CD4-positive, alpha-beta T cell treated with Interleukin-1 beta for 1 hour (primary cell): ENCODE measurements at regions not wholly inside any gene's neighbourhood (a gene's known extent, or its start where the extent isn't known, plus 50 kb on each side); places are given as distances from the start of the nearest gene placed in this dataset.

Source experiments
- DNase-seq, 2 donors: peaks; one replicate each; pipeline ENCODE4 v3.0.0-alpha.2; 2020 to 2022

GRCh38 chr18:40388121-40388520, 1566.9 kb upstream of the PIK3C3 start:
- no peak for DNase-seq

GRCh38 chr18:40387130-40387787, 1567.8 kb upstream of the PIK3C3 start:
- DNase-seq, result no peak

- DNase-seq, result no peak
Measured at GRCh38 chr18:40382197-40382596, 1572.8 kb upstream of the PIK3C3 start.

- no peak for DNase-seq
Measured at GRCh38 chr18:40380686-40381439, 1574.2 kb upstream of the PIK3C3 start.

GRCh38 chr18:40375837-40376236, 1579.2 kb upstream of the PIK3C3 start:
- no peak for DNase-seq

GRCh38 chr18:40371673-40372072, 1583.4 kb upstream of the PIK3C3 start:
- no peak for DNase-seq

GRCh38 chr18:40367576-40367975, 1587.5 kb upstream of the PIK3C3 start:
- no peak for DNase-seq

- DNase-seq, result no peak
Measured at GRCh38 chr18:40366521-40366920, 1588.5 kb upstream of the PIK3C3 start.

- no peak for DNase-seq
Measured at GRCh38 chr18:40365526-40365925, 1589.5 kb upstream of the PIK3C3 start.

- DNase-seq, result no peak
Measured at GRCh38 chr18:40360558-40360957, 1594.5 kb upstream of the PIK3C3 start.

GRCh38 chr18:40357536-40357935, 1597.5 kb upstream of the PIK3C3 start:
- no peak for DNase-seq

- no peak for DNase-seq
Measured at GRCh38 chr18:40356168-40356567, 1598.9 kb upstream of the PIK3C3 start.

- DNase-seq, result no peak
Measured at GRCh38 chr18:40355726-40356125, 1599.3 kb upstream of the PIK3C3 start.

GRCh38 chr18:40348196-40348595, 1606.8 kb upstream of the PIK3C3 start:
- DNase-seq, result no peak

- DNase-seq, result no peak
Measured at GRCh38 chr18:40347261-40347660, 1607.8 kb upstream of the PIK3C3 start.

GRCh38 chr18:40346146-40346545, 1608.9 kb upstream of the PIK3C3 start:
- no peak for DNase-seq

GRCh38 chr18:40341701-40342100, 1613.3 kb upstream of the PIK3C3 start:
- no peak for DNase-seq

GRCh38 chr18:40338284-40338683, 1616.8 kb upstream of the PIK3C3 start:
- no peak for DNase-seq

- DNase-seq, result no peak
Measured at GRCh38 chr18:40326985-40327384, 1628.0 kb upstream of the PIK3C3 start.

GRCh38 chr18:40325988-40326387, 1629.0 kb upstream of the PIK3C3 start:
- no peak for DNase-seq

- no peak for DNase-seq
Measured at GRCh38 chr18:40314199-40314598, 1640.8 kb upstream of the PIK3C3 start.

GRCh38 chr18:40313030-40313642, 1641.9 kb upstream of the PIK3C3 start:
- no peak for DNase-seq

GRCh38 chr18:40307627-40308026, 1647.4 kb upstream of the PIK3C3 start:
- no peak for DNase-seq

- DNase-seq, result no peak
Measured at GRCh38 chr18:40296717-40297413, 1658.2 kb upstream of the PIK3C3 start.
